ENCODE measurements at regions not wholly inside any gene's neighbourhood (a gene's known extent, or its start where the extent isn't known, plus 50 kb on each side); places are given as distances from the start of the nearest gene placed in this dataset.

DNA sequence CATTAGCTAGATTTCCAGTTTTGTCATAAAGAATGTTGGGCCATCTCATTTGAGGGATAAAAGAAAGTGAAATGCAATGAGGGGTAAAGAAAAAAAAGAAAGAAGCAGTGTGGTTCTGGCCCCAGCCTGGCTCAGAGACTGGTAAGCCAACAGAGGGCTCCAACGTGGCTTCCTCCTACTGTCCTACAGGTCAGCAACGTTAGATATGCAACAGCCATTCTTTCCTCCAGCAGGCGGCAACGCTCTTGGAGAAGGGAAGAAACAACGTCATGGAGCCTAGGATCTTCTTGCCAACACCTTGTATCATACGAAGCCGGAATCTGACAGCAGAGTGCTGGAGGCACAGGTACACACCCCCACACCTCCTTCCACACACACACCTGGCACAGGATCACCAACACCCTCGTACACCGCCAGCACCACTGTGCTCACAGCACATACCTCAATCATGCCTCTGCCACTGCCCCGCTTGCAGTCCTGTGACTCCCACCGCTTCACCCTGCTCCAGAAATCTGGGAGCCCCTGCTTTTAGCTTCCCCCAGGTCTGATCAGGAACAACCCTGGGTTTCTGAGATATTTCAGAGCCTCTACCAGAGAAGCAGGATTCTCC is 102.8 kb downstream of the RPAP3 start:
- Histone ChIP-seq H3K27me3 (ENCODE audit: insufficient read depth) (no peaks in the 10 kb centered on the region), H3K36me3 (ENCODE audit: insufficient read depth) (no peaks in the 10 kb centered on the region), H3K4me3 (no peak overlapping the region), H2AFZ (no peak overlapping the region), H4K20me1 (replicated peaks; ENCODE audit: insufficient read depth) (no peaks in the 10 kb centered on the region), H3K27ac (ENCODE audit: low read depth) (no peak overlapping the region), H3K4me2 (no peak overlapping the region), H3K9me2 (ENCODE audit: insufficient read depth) (no peaks in the 10 kb centered on the region), H3K4me1 (ENCODE audit: insufficient read depth) (no peaks in the 10 kb centered on the region), H3F3A (replicated peaks; ENCODE audit: low read depth) (no peaks in the 10 kb centered on the region), H3K79me2 (replicated peaks; ENCODE audit: insufficient read depth) (no peaks in the 10 kb centered on the region)
- Mint-ChIP-seq H3K4me1 (no peaks in the 10 kb centered on the region), H3K27ac (no peak overlapping the region), H3K4me3 (no peak overlapping the region), H3K36me3 (ENCODE audit: low read depth) (peaks cover 27% of the 10 kb centered on the region), H3K9me3 (peaks cover 37% of the 10 kb centered on the region), H3K27me3 (ENCODE audit: insufficient read depth, low read depth, poor library complexity) (no peaks in the 10 kb centered on the region)
- DNase-seq (ENCODE audit: low spot score), result peak; percentile 24
- ATAC-seq, result peak; percentile 51; the same call in 2 of the 3 replicates
- TF ChIP-seq, protein P1, sequence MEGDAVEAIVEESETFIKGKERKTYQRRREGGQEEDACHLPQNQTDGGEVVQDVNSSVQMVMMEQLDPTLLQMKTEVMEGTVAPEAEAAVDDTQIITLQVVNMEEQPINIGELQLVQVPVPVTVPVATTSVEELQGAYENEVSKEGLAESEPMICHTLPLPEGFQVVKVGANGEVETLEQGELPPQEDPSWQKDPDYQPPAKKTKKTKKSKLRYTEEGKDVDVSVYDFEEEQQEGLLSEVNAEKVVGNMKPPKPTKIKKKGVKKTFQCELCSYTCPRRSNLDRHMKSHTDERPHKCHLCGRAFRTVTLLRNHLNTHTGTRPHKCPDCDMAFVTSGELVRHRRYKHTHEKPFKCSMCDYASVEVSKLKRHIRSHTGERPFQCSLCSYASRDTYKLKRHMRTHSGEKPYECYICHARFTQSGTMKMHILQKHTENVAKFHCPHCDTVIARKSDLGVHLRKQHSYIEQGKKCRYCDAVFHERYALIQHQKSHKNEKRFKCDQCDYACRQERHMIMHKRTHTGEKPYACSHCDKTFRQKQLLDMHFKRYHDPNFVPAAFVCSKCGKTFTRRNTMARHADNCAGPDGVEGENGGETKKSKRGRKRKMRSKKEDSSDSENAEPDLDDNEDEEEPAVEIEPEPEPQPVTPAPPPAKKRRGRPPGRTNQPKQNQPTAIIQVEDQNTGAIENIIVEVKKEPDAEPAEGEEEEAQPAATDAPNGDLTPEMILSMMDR (conservative IDR thresholded peaks at IDR 0.05; ENCODE audit: low read depth in 2 of 2), result peak; percentile 14 to 38; a peak in 2 of 4 replicates
- TF ChIP-seq STAT1 (IDR thresholded peaks at IDR 0.05; ENCODE audit: unreplicated experiment), result no peak

DNA sequence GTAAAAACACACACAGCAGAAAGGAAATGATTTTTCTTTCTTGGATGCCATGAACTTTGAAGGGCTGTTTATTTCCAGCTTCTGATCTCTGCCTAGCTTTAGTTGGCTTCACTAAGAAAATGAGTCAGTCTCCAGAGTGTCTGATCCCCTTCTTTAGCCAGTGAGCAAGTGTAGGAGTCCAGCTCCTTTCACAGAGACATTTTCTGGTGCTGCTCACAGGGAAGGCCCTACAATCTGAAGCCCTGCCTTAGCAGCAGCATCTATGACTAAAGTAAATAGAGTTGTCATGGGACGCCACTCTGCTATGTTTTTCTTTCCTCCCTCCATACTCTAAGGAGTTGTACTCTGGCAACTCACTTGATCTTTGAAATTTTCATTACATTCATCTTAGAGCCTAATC is 103.5 kb downstream of the RPAP3 start:
- Mint-ChIP-seq H3K4me1 (no peaks in the 10 kb centered on the region), H3K27ac (no peak overlapping the region), H3K4me3 (no peak overlapping the region), H3K9me3 (peaks cover 29% of the 10 kb centered on the region), H3K36me3 (ENCODE audit: low read depth) (peaks cover 20% of the 10 kb centered on the region), H3K27me3 (ENCODE audit: insufficient read depth, low read depth, poor library complexity) (no peaks in the 10 kb centered on the region)
- Histone ChIP-seq H2AFZ (no peak overlapping the region), H3K4me2 (no peak overlapping the region), H3K36me3 (ENCODE audit: insufficient read depth) (no peaks in the 10 kb centered on the region), H3K27me3 (ENCODE audit: insufficient read depth) (no peaks in the 10 kb centered on the region), H3K9me2 (ENCODE audit: insufficient read depth) (no peaks in the 10 kb centered on the region), H3K4me3 (no peak overlapping the region), H4K20me1 (replicated peaks; ENCODE audit: insufficient read depth) (no peaks in the 10 kb centered on the region), H3K79me2 (replicated peaks; ENCODE audit: insufficient read depth) (no peaks in the 10 kb centered on the region), H3F3A (replicated peaks; ENCODE audit: low read depth) (no peaks in the 10 kb centered on the region), H3K27ac (ENCODE audit: low read depth) (no peak overlapping the region), H3K4me1 (ENCODE audit: insufficient read depth) (no peaks in the 10 kb centered on the region)
- ATAC-seq (no peak), DNase-seq (ENCODE audit: low spot score) (no peak)
- TF ChIP-seq, protein P1 (conservative IDR thresholded peaks at IDR 0.05; ENCODE audit: low read depth in 2 of 2), result no peak
- no peak for TF ChIP-seq ZNF114 (CRISPR knock-in tag; IDR thresholded peaks at IDR 0.05)
- no peak for TF ChIP-seq POLR2AphosphoS5 (IDR thresholded peaks at IDR 0.05; ENCODE audit: low read depth)
- no peak for TF ChIP-seq NANOG (IDR thresholded peaks at IDR 0.05; ENCODE audit: borderline replicate concordance)
- TF ChIP-seq STAT1 (IDR thresholded peaks at IDR 0.05; ENCODE audit: unreplicated experiment), result no peak
- TF ChIP-seq, protein P2, sequence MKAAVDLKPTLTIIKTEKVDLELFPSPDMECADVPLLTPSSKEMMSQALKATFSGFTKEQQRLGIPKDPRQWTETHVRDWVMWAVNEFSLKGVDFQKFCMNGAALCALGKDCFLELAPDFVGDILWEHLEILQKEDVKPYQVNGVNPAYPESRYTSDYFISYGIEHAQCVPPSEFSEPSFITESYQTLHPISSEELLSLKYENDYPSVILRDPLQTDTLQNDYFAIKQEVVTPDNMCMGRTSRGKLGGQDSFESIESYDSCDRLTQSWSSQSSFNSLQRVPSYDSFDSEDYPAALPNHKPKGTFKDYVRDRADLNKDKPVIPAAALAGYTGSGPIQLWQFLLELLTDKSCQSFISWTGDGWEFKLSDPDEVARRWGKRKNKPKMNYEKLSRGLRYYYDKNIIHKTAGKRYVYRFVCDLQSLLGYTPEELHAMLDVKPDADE (IDR thresholded peaks at IDR 0.05), result no peak
- no peak for TF ChIP-seq EZH2 (IDR thresholded peaks at IDR 0.05; ENCODE audit: low read depth, unreplicated experiment)
- TF ChIP-seq, protein P3, sequence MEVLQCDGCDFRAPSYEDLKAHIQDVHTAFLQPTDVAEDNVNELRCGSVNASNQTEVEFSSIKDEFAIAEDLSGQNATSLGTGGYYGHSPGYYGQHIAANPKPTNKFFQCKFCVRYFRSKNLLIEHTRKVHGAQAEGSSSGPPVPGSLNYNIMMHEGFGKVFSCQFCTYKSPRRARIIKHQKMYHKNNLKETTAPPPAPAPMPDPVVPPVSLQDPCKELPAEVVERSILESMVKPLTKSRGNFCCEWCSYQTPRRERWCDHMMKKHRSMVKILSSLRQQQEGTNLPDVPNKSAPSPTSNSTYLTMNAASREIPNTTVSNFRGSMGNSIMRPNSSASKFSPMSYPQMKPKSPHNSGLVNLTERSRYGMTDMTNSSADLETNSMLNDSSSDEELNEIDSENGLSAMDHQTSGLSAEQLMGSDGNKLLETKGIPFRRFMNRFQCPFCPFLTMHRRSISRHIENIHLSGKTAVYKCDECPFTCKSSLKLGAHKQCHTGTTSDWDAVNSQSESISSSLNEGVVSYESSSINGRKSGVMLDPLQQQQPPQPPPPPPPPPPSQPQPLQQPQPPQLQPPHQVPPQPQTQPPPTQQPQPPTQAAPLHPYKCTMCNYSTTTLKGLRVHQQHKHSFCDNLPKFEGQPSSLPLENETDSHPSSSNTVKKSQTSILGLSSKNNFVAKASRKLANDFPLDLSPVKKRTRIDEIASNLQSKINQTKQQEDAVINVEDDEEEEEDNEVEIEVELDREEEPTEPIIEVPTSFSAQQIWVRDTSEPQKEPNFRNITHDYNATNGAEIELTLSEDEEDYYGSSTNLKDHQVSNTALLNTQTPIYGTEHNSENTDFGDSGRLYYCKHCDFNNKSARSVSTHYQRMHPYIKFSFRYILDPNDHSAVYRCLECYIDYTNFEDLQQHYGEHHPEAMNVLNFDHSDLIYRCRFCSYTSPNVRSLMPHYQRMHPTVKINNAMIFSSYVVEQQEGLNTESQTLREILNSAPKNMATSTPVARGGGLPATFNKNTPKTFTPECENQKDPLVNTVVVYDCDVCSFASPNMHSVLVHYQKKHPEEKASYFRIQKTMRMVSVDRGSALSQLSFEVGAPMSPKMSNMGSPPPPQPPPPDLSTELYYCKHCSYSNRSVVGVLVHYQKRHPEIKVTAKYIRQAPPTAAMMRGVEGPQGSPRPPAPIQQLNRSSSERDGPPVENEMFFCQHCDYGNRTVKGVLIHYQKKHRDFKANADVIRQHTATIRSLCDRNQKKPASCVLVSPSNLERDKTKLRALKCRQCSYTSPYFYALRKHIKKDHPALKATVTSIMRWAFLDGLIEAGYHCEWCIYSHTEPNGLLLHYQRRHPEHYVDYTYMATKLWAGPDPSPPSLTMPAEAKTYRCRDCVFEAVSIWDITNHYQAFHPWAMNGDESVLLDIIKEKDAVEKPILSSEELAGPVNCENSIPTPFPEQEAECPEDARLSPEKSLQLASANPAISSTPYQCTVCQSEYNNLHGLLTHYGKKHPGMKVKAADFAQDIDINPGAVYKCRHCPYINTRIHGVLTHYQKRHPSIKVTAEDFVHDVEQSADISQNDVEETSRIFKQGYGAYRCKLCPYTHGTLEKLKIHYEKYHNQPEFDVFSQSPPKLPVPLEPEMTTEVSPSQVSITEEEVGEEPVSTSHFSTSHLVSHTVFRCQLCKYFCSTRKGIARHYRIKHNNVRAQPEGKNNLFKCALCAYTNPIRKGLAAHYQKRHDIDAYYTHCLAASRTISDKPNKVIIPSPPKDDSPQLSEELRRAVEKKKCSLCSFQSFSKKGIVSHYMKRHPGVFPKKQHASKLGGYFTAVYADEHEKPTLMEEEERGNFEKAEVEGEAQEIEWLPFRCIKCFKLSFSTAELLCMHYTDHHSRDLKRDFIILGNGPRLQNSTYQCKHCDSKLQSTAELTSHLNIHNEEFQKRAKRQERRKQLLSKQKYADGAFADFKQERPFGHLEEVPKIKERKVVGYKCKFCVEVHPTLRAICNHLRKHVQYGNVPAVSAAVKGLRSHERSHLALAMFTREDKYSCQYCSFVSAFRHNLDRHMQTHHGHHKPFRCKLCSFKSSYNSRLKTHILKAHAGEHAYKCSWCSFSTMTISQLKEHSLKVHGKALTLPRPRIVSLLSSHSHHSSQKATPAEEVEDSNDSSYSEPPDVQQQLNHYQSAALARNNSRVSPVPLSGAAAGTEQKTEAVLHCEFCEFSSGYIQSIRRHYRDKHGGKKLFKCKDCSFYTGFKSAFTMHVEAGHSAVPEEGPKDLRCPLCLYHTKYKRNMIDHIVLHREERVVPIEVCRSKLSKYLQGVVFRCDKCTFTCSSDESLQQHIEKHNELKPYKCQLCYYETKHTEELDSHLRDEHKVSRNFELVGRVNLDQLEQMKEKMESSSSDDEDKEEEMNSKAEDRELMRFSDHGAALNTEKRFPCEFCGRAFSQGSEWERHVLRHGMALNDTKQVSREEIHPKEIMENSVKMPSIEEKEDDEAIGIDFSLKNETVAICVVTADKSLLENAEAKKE (CRISPR knock-in tag; IDR thresholded peaks at IDR 0.05), result no peak
- TF ChIP-seq CREB1 (CRISPR knock-in tag; IDR thresholded peaks at IDR 0.05; ENCODE audit: low read depth), result no peak
- TF ChIP-seq ZNF331 (CRISPR knock-in tag; IDR thresholded peaks at IDR 0.05; ENCODE audit: low read depth), result no peak

Measured in GM23338 (cell line).